AG04449 (cell line): ENCODE measurements at regions not wholly inside any gene's neighbourhood (a gene's known extent, or its start where the extent isn't known, plus 50 kb on each side); places are given as distances from the start of the nearest gene placed in this dataset.

ENCODE experiments used
- CTCF ChIA-PET: fragments of 350-600 bp; formaldehyde crosslinking; extraction: SDS; loops from one replicate; lab custom pipeline; 2021; ENCODE audit warnings: antibody characterized with exemption; lab: Yijun Ruan, JAX
- POLR2A ChIA-PET: fragments of 400-600, 350-600 bp; formaldehyde crosslinking; extraction: SDS; loops from one replicate; lab custom pipeline; 2020; ENCODE audit warnings: antibody characterized with exemption, inconsistent platforms; lab: Yijun Ruan, JAX
- DNase-seq: peaks from one replicate; pipeline ENCODE4 v3.0.0-alpha.2; 2010; ENCODE audit warnings: low read depth, low spot score
- H3K4me3 ChIP-seq: 2 replicates; pipeline ENCODE4 v1.5.1; 2011; ENCODE audit warnings: low read depth, mild to moderate bottlenecking, control low read depth, low read length
- TF ChIP-seq, protein P1 (sequence below): IDR thresholded peaks from one replicate; pipeline ENCODE4 v1.5.1; 2011; ENCODE audit warnings: mild to moderate bottlenecking, moderate library complexity, low read length, control low read depth, inconsistent platforms; ENCODE audit not compliant: insufficient read depth; ENCODE audit errors: missing control alignments

- POLR2A ChIA-PET = no interaction called here
- H3K4me3 ChIP-seq = no peak overlapping the region
- no peak for DNase-seq
- TF ChIP-seq, protein P1, sequence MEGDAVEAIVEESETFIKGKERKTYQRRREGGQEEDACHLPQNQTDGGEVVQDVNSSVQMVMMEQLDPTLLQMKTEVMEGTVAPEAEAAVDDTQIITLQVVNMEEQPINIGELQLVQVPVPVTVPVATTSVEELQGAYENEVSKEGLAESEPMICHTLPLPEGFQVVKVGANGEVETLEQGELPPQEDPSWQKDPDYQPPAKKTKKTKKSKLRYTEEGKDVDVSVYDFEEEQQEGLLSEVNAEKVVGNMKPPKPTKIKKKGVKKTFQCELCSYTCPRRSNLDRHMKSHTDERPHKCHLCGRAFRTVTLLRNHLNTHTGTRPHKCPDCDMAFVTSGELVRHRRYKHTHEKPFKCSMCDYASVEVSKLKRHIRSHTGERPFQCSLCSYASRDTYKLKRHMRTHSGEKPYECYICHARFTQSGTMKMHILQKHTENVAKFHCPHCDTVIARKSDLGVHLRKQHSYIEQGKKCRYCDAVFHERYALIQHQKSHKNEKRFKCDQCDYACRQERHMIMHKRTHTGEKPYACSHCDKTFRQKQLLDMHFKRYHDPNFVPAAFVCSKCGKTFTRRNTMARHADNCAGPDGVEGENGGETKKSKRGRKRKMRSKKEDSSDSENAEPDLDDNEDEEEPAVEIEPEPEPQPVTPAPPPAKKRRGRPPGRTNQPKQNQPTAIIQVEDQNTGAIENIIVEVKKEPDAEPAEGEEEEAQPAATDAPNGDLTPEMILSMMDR = no peak
- CTCF ChIA-PET = interaction anchor here (1.2 kb wide), 1 partner anchor 210 kb away, joined by 3 read pairs; no protein-coding TSS in a partner anchor
Measured at GRCh38 chr13:99650410-99650809, 149.1 kb downstream of the TM9SF2 start.

GRCh38 chr13:99648927-99649326 lies 147.7 kb downstream of the TM9SF2 start:
- ChIA-PET CTCF (interaction anchor here (1.0 to 1.3 kb wide), 3 partner anchors 8 to 924 kb away, joined by 3 to 6 read pairs (median 3); no protein-coding TSS in a partner anchor), POLR2A (no interaction called here)
- no peak overlapping the region for H3K4me3 ChIP-seq
- TF ChIP-seq, protein P1 = no peak
- no peak for DNase-seq

GRCh38 chr13:99648066-99648665 lies 146.9 kb downstream of the TM9SF2 start:
- TF ChIP-seq, protein P1 = no peak
- ChIA-PET CTCF (interaction anchor here (1.0 to 1.3 kb wide), 3 partner anchors 9 to 924 kb away, joined by 3 to 6 read pairs (median 3); no protein-coding TSS in a partner anchor), POLR2A (no interaction called here)
- DNase-seq = no peak
- no peak overlapping the region for H3K4me3 ChIP-seq

DNA sequence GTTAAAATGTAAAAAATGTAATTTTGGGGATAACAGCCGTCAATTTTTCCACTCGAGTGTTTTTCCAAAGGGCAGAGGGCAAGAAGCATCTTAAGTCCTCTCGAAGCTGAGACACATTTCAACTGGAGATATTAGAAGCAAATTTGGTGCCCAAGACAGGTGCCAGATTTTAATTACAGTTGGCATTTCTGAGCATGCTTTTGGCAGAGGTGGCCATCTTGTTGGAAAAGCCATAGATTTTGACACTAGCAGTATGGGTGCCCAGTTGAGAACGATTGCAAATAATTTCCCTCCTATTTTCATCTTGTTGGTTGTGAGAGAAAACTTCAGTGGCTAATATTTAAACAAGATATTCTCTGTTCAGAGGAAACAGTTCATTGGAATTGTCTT lies 146.3 kb downstream of the TM9SF2 start:
- H3K4me3 ChIP-seq = no peak overlapping the region
- DNase-seq = no peak
- ChIA-PET POLR2A (no interaction called here), CTCF (interaction anchor here (5.8 kb wide), 1 partner anchor 8 kb away, joined by 39 read pairs; no protein-coding TSS in a partner anchor)
- TF ChIP-seq, protein P1 = no peak

GRCh38 chr13:99646866-99647595 lies 145.8 kb downstream of the TM9SF2 start:
- TF ChIP-seq, protein P1 = no peak
- DNase-seq = no peak
- POLR2A ChIA-PET = no interaction called here
- no peak overlapping the region for H3K4me3 ChIP-seq
- CTCF ChIA-PET = interaction anchor here (1.0 to 5.8 kb wide), 2 partner anchors 9 to 11 kb away, joined by 3 to 39 read pairs; no protein-coding TSS in a partner anchor

- ChIA-PET CTCF (interaction anchor here (5.8 kb wide), 1 partner anchor 13 kb away, joined by 39 read pairs; no protein-coding TSS in a partner anchor), POLR2A (no interaction called here)
- DNase-seq = no peak
- TF ChIP-seq, protein P1 = no peak
- H3K4me3 ChIP-seq = no peak overlapping the region
Measured at GRCh38 chr13:99642841-99643240, 141.6 kb downstream of the TM9SF2 start.
